ENCODE measurements at regions not wholly inside any gene's neighbourhood (a gene's known extent, or its start where the extent isn't known, plus 50 kb on each side); places are given as distances from the start of the nearest gene placed in this dataset.

GRCh38 chr6:131336596-131336995 lies 201.3 kb downstream of the AKAP7 start:
- TF ChIP-seq EZH2 (IDR thresholded peaks at IDR 0.05; ENCODE audit: low read length) (no peak), CTCF (optimal IDR thresholded peaks at IDR 0.05 in 1 of 3, IDR thresholded peaks at IDR 0.05 in 1 of 3, conservative IDR thresholded peaks at IDR 0.05 in 1 of 3; ENCODE audit: extremely low read depth in 1 of 3, insufficient read depth in 2 of 3, low read length in 3 of 3) (no peak)
